ENCODE measurements at regions not wholly inside any gene's neighbourhood (a gene's known extent, or its start where the extent isn't known, plus 50 kb on each side); places are given as distances from the start of the nearest gene placed in this dataset.

- no peaks in the 10 kb centered on the region for H3K27me3 ChIP-seq (ENCODE audit: control insufficient read depth in 1 of 2, insufficient read depth in 2 of 2, low read length in 2 of 2)
- H3K4me3 ChIP-seq (ENCODE audit: low read depth in 1 of 2, low read length in 2 of 2): no peak overlapping the region
- no peaks in the 10 kb centered on the region for H3K4me1 ChIP-seq (ENCODE audit: control insufficient read depth in 1 of 2, insufficient read depth in 2 of 2, low read length in 2 of 2)
- no peaks in the 10 kb centered on the region for H3K9me3 ChIP-seq (ENCODE audit: control insufficient read depth in 1 of 2, low read length in 2 of 2)
- H3K9ac ChIP-seq (ENCODE audit: low read depth in 1 of 2, low read length in 2 of 2): no peak overlapping the region
- no peaks in the 10 kb centered on the region for H3K36me3 ChIP-seq (ENCODE audit: control insufficient read depth in 1 of 2, insufficient read depth in 2 of 2, low read length in 2 of 2)
- H3K27ac ChIP-seq (ENCODE audit: low read depth, low read length): no peak overlapping the region
These were observed 397.4 kb downstream of the CD109 start for GRCh38 chr6:74093361-74093760.

GRCh38 chr6:74091794-74092157 lies 395.8 kb downstream of the CD109 start:
- H3K9ac ChIP-seq (ENCODE audit: low read depth in 1 of 2, low read length in 2 of 2): no peak overlapping the region
- H3K27ac ChIP-seq (ENCODE audit: low read depth, low read length): no peak overlapping the region
- H3K4me3 ChIP-seq (ENCODE audit: low read depth in 1 of 2, low read length in 2 of 2): no peak overlapping the region
- no peaks in the 10 kb centered on the region for H3K4me1 ChIP-seq (ENCODE audit: control insufficient read depth in 1 of 2, insufficient read depth in 2 of 2, low read length in 2 of 2)
- H3K27me3 ChIP-seq (ENCODE audit: control insufficient read depth in 1 of 2, insufficient read depth in 2 of 2, low read length in 2 of 2): no peaks in the 10 kb centered on the region
- no peaks in the 10 kb centered on the region for H3K9me3 ChIP-seq (ENCODE audit: control insufficient read depth in 1 of 2, low read length in 2 of 2)
- no peaks in the 10 kb centered on the region for H3K36me3 ChIP-seq (ENCODE audit: control insufficient read depth in 1 of 2, insufficient read depth in 2 of 2, low read length in 2 of 2)

GRCh38 chr6:74091136-74091793 lies 395.3 kb downstream of the CD109 start:
- H3K27me3 ChIP-seq (ENCODE audit: control insufficient read depth in 1 of 2, insufficient read depth in 2 of 2, low read length in 2 of 2): no peaks in the 10 kb centered on the region
- H3K4me3 ChIP-seq (ENCODE audit: low read depth in 1 of 2, low read length in 2 of 2): no peak overlapping the region
- no peak overlapping the region for H3K27ac ChIP-seq (ENCODE audit: low read depth, low read length)
- H3K4me1 ChIP-seq (ENCODE audit: control insufficient read depth in 1 of 2, insufficient read depth in 2 of 2, low read length in 2 of 2): no peaks in the 10 kb centered on the region
- no peak overlapping the region for H3K9ac ChIP-seq (ENCODE audit: low read depth in 1 of 2, low read length in 2 of 2)
- H3K36me3 ChIP-seq (ENCODE audit: control insufficient read depth in 1 of 2, insufficient read depth in 2 of 2, low read length in 2 of 2): no peaks in the 10 kb centered on the region
- H3K9me3 ChIP-seq (ENCODE audit: control insufficient read depth in 1 of 2, low read length in 2 of 2): no peaks in the 10 kb centered on the region

GRCh38 chr6:74087899-74088298 lies 391.9 kb downstream of the CD109 start:
- H3K4me3 ChIP-seq (ENCODE audit: low read depth in 1 of 2, low read length in 2 of 2): no peak overlapping the region
- H3K27me3 ChIP-seq (ENCODE audit: control insufficient read depth in 1 of 2, insufficient read depth in 2 of 2, low read length in 2 of 2): no peaks in the 10 kb centered on the region
- no peaks in the 10 kb centered on the region for H3K36me3 ChIP-seq (ENCODE audit: control insufficient read depth in 1 of 2, insufficient read depth in 2 of 2, low read length in 2 of 2)
- no peak overlapping the region for H3K27ac ChIP-seq (ENCODE audit: low read depth, low read length)
- H3K9me3 ChIP-seq (ENCODE audit: control insufficient read depth in 1 of 2, low read length in 2 of 2): no peaks in the 10 kb centered on the region
- no peak overlapping the region for H3K9ac ChIP-seq (ENCODE audit: low read depth in 1 of 2, low read length in 2 of 2)
- no peaks in the 10 kb centered on the region for H3K4me1 ChIP-seq (ENCODE audit: control insufficient read depth in 1 of 2, insufficient read depth in 2 of 2, low read length in 2 of 2)

- H3K27ac ChIP-seq (ENCODE audit: low read depth, low read length): no peak overlapping the region
- H3K36me3 ChIP-seq (ENCODE audit: control insufficient read depth in 1 of 2, insufficient read depth in 2 of 2, low read length in 2 of 2): no peaks in the 10 kb centered on the region
- no peak overlapping the region for H3K4me3 ChIP-seq (ENCODE audit: low read depth in 1 of 2, low read length in 2 of 2)
- H3K9me3 ChIP-seq (ENCODE audit: control insufficient read depth in 1 of 2, low read length in 2 of 2): no peaks in the 10 kb centered on the region
- no peak overlapping the region for H3K9ac ChIP-seq (ENCODE audit: low read depth in 1 of 2, low read length in 2 of 2)
- H3K27me3 ChIP-seq (ENCODE audit: control insufficient read depth in 1 of 2, insufficient read depth in 2 of 2, low read length in 2 of 2): no peaks in the 10 kb centered on the region
- H3K4me1 ChIP-seq (ENCODE audit: control insufficient read depth in 1 of 2, insufficient read depth in 2 of 2, low read length in 2 of 2): no peaks in the 10 kb centered on the region
These were observed 379.9 kb downstream of the CD109 start for GRCh38 chr6:74075896-74076295.

GRCh38 chr6:74075323-74075722 lies 379.3 kb downstream of the CD109 start:
- Histone ChIP-seq H3K4me3 (ENCODE audit: low read depth in 1 of 2, low read length in 2 of 2) (no peak overlapping the region), H3K4me1 (ENCODE audit: control insufficient read depth in 1 of 2, insufficient read depth in 2 of 2, low read length in 2 of 2) (no peaks in the 10 kb centered on the region), H3K27me3 (ENCODE audit: control insufficient read depth in 1 of 2, insufficient read depth in 2 of 2, low read length in 2 of 2) (no peaks in the 10 kb centered on the region), H3K9ac (ENCODE audit: low read depth in 1 of 2, low read length in 2 of 2) (no peak overlapping the region), H3K9me3 (ENCODE audit: control insufficient read depth in 1 of 2, low read length in 2 of 2) (no peaks in the 10 kb centered on the region), H3K27ac (ENCODE audit: low read depth, low read length) (no peak overlapping the region), H3K36me3 (ENCODE audit: control insufficient read depth in 1 of 2, insufficient read depth in 2 of 2, low read length in 2 of 2) (no peaks in the 10 kb centered on the region)

GRCh38 chr6:74074645-74075044 lies 378.6 kb downstream of the CD109 start:
- H3K27me3 ChIP-seq (ENCODE audit: control insufficient read depth in 1 of 2, insufficient read depth in 2 of 2, low read length in 2 of 2): no peaks in the 10 kb centered on the region

GRCh38 chr6:74073999-74074398 lies 378.0 kb downstream of the CD109 start:
- Histone ChIP-seq H3K36me3 (ENCODE audit: control insufficient read depth in 1 of 2, insufficient read depth in 2 of 2, low read length in 2 of 2) (no peaks in the 10 kb centered on the region), H3K27ac (ENCODE audit: low read depth, low read length) (no peak overlapping the region), H3K4me1 (ENCODE audit: control insufficient read depth in 1 of 2, insufficient read depth in 2 of 2, low read length in 2 of 2) (no peaks in the 10 kb centered on the region), H3K4me3 (ENCODE audit: low read depth in 1 of 2, low read length in 2 of 2) (no peak overlapping the region), H3K9me3 (ENCODE audit: control insufficient read depth in 1 of 2, low read length in 2 of 2) (no peaks in the 10 kb centered on the region), H3K9ac (ENCODE audit: low read depth in 1 of 2, low read length in 2 of 2) (no peak overlapping the region), H3K27me3 (ENCODE audit: control insufficient read depth in 1 of 2, insufficient read depth in 2 of 2, low read length in 2 of 2) (no peaks in the 10 kb centered on the region)

More at GRCh38 chr6:74074645-74075044, 378.6 kb downstream of the CD109 start:
- Histone ChIP-seq H3K36me3 (ENCODE audit: control insufficient read depth in 1 of 2, insufficient read depth in 2 of 2, low read length in 2 of 2) (no peaks in the 10 kb centered on the region), H3K9me3 (ENCODE audit: control insufficient read depth in 1 of 2, low read length in 2 of 2) (no peaks in the 10 kb centered on the region), H3K4me3 (ENCODE audit: low read depth in 1 of 2, low read length in 2 of 2) (no peak overlapping the region), H3K9ac (ENCODE audit: low read depth in 1 of 2, low read length in 2 of 2) (no peak overlapping the region), H3K4me1 (ENCODE audit: control insufficient read depth in 1 of 2, insufficient read depth in 2 of 2, low read length in 2 of 2) (no peaks in the 10 kb centered on the region), H3K27ac (ENCODE audit: low read depth, low read length) (no peak overlapping the region)

- Histone ChIP-seq H3K27ac (ENCODE audit: low read depth, low read length) (no peak overlapping the region), H3K4me3 (ENCODE audit: low read depth in 1 of 2, low read length in 2 of 2) (no peak overlapping the region), H3K36me3 (ENCODE audit: control insufficient read depth in 1 of 2, insufficient read depth in 2 of 2, low read length in 2 of 2) (no peaks in the 10 kb centered on the region), H3K27me3 (ENCODE audit: control insufficient read depth in 1 of 2, insufficient read depth in 2 of 2, low read length in 2 of 2) (no peaks in the 10 kb centered on the region), H3K9me3 (ENCODE audit: control insufficient read depth in 1 of 2, low read length in 2 of 2) (no peaks in the 10 kb centered on the region), H3K9ac (ENCODE audit: low read depth in 1 of 2, low read length in 2 of 2) (no peak overlapping the region), H3K4me1 (ENCODE audit: control insufficient read depth in 1 of 2, insufficient read depth in 2 of 2, low read length in 2 of 2) (no peaks in the 10 kb centered on the region)
These were observed 377.4 kb downstream of the CD109 start for GRCh38 chr6:74073429-74073828.

- H3K27me3 ChIP-seq (ENCODE audit: control insufficient read depth in 1 of 2, insufficient read depth in 2 of 2, low read length in 2 of 2): no peaks in the 10 kb centered on the region
- no peak overlapping the region for H3K27ac ChIP-seq (ENCODE audit: low read depth, low read length)
- no peak overlapping the region for H3K4me3 ChIP-seq (ENCODE audit: low read depth in 1 of 2, low read length in 2 of 2)
- H3K9me3 ChIP-seq (ENCODE audit: control insufficient read depth in 1 of 2, low read length in 2 of 2): no peaks in the 10 kb centered on the region
- no peak overlapping the region for H3K9ac ChIP-seq (ENCODE audit: low read depth in 1 of 2, low read length in 2 of 2)
- H3K36me3 ChIP-seq (ENCODE audit: control insufficient read depth in 1 of 2, insufficient read depth in 2 of 2, low read length in 2 of 2): no peaks in the 10 kb centered on the region
- no peaks in the 10 kb centered on the region for H3K4me1 ChIP-seq (ENCODE audit: control insufficient read depth in 1 of 2, insufficient read depth in 2 of 2, low read length in 2 of 2)
These were observed 375.2 kb downstream of the CD109 start for GRCh38 chr6:74071214-74071613.

GRCh38 chr6:74070711-74071110 lies 374.7 kb downstream of the CD109 start:
- Histone ChIP-seq H3K27ac (ENCODE audit: low read depth, low read length) (no peak overlapping the region), H3K9ac (ENCODE audit: low read depth in 1 of 2, low read length in 2 of 2) (no peak overlapping the region), H3K27me3 (ENCODE audit: control insufficient read depth in 1 of 2, insufficient read depth in 2 of 2, low read length in 2 of 2) (no peaks in the 10 kb centered on the region), H3K36me3 (ENCODE audit: control insufficient read depth in 1 of 2, insufficient read depth in 2 of 2, low read length in 2 of 2) (no peaks in the 10 kb centered on the region), H3K9me3 (ENCODE audit: control insufficient read depth in 1 of 2, low read length in 2 of 2) (no peaks in the 10 kb centered on the region), H3K4me3 (ENCODE audit: low read depth in 1 of 2, low read length in 2 of 2) (no peak overlapping the region), H3K4me1 (ENCODE audit: control insufficient read depth in 1 of 2, insufficient read depth in 2 of 2, low read length in 2 of 2) (no peaks in the 10 kb centered on the region)
